Fibroblast of mammary gland (primary cell): ENCODE measurements at regions not wholly inside any gene's neighbourhood (a gene's known extent, or its start where the extent isn't known, plus 50 kb on each side); places are given as distances from the start of the nearest gene placed in this dataset.

Experiments
- DNase-seq: peaks from one replicate; pipeline ENCODE4 v3.0.0-alpha.2; 2010; ENCODE audit warnings: low read depth
- H3K4me3 ChIP-seq: 2 replicates; pipeline ENCODE4 v1.5.1; 2011; ENCODE audit warnings: low read depth, mild to moderate bottlenecking, low read length, moderate library complexity; ENCODE audit not compliant: control insufficient read depth
- TF ChIP-seq, protein P1 (sequence below): conservative IDR thresholded peaks from 2 replicates; pipeline ENCODE4 v1.5.1; 2011; ENCODE audit warnings: low read depth, low read length, inconsistent platforms; ENCODE audit not compliant: control insufficient read depth, insufficient read depth

DNA sequence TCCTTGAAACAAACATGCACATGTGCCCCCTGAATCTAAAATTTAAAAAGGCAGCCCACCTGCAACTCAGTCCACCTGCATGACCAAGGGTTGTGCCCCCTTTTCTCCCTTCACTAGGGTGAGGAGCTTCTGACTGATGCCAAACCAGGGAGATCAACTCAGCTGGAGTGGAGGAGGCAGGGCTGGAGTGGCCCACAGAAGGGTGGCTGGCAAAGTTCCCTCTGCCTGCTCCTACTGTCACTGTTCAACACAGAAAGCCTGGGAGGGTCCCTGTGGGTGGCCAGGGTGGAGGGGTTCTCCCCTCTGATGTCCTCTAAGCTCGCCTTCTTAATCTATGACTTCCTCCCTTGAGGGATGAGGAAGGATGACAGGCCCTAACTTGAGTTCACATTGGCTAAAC is 55.7 kb upstream of the ANTXRL start:
- TF ChIP-seq, protein P1, sequence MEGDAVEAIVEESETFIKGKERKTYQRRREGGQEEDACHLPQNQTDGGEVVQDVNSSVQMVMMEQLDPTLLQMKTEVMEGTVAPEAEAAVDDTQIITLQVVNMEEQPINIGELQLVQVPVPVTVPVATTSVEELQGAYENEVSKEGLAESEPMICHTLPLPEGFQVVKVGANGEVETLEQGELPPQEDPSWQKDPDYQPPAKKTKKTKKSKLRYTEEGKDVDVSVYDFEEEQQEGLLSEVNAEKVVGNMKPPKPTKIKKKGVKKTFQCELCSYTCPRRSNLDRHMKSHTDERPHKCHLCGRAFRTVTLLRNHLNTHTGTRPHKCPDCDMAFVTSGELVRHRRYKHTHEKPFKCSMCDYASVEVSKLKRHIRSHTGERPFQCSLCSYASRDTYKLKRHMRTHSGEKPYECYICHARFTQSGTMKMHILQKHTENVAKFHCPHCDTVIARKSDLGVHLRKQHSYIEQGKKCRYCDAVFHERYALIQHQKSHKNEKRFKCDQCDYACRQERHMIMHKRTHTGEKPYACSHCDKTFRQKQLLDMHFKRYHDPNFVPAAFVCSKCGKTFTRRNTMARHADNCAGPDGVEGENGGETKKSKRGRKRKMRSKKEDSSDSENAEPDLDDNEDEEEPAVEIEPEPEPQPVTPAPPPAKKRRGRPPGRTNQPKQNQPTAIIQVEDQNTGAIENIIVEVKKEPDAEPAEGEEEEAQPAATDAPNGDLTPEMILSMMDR = no peak
- DNase-seq = no peak
- no peak overlapping the region for H3K4me3 ChIP-seq

DNA sequence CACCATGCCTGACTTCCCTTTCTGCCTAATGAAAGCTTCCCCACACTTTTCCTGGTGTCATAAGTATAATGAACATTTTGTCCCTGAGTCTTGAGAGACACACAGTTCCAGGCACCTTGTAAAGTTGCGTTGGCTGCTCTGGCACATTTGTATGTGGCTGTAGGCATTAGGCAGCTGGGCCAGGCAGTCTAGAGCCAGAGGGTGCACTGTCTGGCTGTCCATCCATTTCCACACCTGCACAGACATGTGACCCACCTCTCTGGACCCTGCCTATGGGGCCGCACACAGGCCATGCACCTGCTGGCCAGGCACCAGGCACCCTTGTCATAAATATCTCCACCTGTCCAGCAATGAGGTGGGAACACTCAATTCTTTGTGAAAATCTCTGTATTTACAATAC is 54.7 kb upstream of the ANTXRL start:
- no peak for DNase-seq
- TF ChIP-seq, protein P1 = no peak

DNA sequence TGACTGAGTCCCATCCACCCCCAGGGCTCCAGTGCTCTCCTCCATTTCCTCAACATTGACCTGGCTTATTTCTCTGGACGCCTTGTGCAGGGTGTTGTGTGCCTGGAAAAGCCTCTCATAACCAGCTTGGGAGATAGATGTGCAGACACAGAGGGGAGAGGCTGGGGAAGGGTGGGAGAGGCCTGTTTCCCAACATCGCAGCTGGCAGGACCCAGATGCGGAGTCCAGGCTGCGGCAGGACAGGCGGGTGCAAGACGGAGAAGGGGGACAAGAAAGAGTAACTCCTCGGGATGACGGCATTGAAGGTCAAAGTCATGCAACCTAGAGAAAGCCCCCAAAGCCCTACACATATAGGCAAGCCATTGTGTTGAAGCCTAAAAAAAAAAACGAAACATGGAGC is 54.1 kb upstream of the ANTXRL start:
- DNase-seq = no peak
- TF ChIP-seq, protein P1 = no peak

More for the DNA sequence above, 54.7 kb upstream of the ANTXRL start:
- H3K4me3 ChIP-seq = no peak overlapping the region

DNA sequence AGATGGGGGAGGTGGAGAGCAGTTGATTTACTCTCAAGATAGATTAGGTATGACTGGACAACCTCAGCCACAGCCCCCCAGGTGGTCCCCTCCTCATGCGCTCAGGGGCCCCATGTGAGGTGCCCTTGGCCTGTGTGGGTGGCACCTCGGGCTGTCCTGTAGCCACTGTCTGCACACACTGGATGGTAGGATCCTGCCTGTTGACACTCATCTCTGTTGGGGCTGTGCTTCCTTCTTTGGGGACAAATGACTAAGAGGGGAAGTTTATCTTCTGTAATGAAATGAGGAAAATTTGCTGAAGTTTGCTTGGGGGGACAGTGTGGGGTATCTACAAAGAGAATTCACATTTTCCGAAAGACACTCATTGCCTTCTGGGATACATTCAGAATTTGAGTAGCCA is 53.6 kb upstream of the ANTXRL start:
- DNase-seq = no peak
- H3K4me3 ChIP-seq = no peak overlapping the region
- TF ChIP-seq, protein P1 = no peak

More for the DNA sequence above, 54.1 kb upstream of the ANTXRL start:
- H3K4me3 ChIP-seq = no peak overlapping the region

DNA sequence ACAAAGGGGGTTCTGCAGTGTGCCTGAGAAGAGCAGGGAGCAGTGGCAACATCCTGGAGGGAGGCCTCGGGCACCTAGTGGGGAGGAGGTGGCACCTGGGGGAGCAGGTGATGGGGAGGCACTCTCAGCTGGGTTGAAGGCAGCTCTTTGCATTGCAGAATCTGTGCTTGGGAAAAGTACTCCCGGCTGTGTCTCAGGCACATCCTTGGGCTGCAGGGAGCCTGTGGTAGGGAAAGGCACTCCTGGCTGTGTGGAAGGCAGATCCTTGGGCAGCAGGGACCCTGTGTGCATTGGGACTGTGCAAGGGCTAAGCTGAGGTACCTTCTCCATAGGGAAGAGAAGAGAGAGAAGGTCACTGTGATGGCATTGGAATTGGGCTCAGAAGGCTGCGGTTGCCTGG is 52.8 kb upstream of the ANTXRL start:
- DNase-seq = no peak
- no peak overlapping the region for H3K4me3 ChIP-seq
- TF ChIP-seq, protein P1 = no peak

DNA sequence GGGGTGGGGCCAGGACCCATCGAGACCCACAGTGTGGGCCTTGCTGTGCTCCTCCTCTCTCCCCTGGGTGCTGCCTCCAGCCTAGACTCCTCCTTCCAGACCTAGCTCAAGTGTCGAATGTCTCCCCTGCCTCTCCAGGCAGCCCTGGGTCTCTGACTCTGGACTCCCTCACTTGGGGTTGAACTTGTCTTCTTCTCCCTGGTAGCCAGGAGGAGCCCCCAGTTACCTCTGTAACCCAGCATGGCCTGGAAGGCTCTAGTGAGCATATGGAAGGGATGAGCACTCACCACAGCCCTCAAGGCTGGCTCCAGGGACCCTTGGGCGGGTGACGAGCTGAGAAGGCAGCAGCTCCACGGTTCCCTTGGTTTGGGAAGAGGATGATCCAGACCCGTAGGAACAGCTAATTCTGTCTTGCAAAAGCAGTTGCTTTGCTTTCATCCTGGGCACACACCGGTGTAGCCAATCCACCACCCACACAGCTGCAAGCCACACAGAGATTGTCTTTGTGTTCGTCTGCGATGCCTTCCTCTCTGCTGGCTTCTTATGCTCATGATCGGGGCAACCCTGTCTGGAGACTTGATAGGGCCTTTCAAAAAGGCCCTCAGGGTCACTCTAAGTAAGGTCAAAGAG is 52.3 kb upstream of the ANTXRL start:
- TF ChIP-seq, protein P1 = no peak
- DNase-seq = no peak
- no peak overlapping the region for H3K4me3 ChIP-seq

DNA sequence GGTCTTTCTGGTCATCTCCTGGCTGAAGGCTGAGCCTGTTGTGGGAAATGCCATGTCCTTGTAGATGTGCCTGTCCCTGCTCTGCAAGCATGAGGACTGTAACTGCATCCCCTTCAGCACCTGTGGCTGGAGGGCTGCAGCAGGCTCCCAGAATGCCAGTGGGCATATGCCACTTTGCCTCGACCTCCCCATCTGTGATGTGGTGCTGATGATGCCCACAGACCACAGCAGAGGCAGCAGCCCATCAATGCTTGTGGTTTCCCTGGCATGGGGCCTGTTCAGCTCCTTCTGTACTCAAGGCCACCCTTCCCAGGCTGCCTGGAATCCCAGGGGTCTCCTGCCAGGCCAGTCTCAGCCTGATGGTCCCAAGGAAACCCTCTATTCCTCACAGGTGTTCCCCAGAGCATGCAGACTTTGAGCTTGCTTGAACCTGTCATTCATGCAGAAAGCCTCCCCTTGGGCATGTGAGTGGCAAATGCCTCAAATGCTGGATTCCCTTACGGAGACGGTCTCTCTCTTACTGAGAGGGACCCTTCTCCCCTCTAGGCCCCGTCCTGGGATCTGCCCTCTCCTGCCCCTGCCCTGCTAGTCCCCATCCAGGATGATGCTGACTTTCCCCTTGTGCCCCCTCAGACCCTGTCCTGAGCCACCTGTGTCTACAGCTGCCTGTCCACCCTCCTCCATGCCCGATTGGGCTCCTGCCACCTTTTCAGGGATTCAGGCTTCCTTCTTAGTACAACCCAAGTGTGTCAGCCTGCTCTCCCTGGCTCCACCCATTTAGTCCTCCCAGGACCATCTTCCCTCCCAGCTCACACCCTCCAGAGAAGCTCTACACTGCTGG is 50.9 kb upstream of the ANTXRL start:
- DNase-seq = no peak
- TF ChIP-seq, protein P1 = no peak
- no peak overlapping the region for H3K4me3 ChIP-seq
